ENCODE measurements at regions not wholly inside any gene's neighbourhood (a gene's known extent, or its start where the extent isn't known, plus 50 kb on each side); places are given as distances from the start of the nearest gene placed in this dataset.
"Not testable (repeated sequence)": the region's sequence is repeated elsewhere in the genome, so short reads cannot be mapped to it uniquely, and the experiment has no call there.

DNA sequence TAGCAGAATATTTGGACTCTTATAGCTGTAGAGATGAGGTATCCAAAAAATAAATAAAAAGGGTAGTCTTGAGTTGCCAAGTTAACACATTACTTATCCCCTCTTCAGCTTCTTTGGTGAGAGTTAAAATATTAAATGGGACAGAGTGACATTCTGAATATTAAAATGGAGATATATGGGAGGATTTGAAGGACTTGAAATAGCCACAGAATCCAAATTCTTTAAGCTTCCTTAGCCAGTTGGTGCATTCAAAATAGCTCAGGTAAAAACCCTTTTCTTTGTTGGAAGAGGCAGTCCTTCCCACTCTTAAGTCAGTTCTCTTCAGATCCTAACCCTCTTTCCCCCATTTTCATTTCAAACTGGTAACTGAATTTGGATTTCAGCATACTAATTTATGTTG lies 130.1 kb upstream of the KLF12 start:
- DNase-seq, result no peak

DNA sequence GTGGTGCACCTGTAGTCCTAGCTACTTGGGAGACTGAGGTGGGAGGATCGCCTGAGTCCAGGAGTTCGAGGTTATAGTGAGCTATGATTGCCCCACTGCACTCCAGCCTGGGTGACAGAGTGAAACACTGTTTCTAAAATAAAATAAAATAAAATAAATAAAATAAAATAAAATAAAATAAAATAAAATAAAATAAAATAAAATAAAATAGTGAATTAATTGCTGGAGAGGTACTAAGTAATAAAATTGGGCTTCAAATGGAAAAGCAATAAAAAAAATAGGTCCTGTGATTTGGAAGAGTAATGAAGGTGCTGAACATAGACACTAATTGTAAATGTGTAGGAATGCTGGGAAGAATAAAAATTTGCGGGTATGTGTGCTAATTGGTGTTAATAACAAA lies 126.2 kb upstream of the KLF12 start:
- DNase-seq, result not testable (repeated sequence)

DNA sequence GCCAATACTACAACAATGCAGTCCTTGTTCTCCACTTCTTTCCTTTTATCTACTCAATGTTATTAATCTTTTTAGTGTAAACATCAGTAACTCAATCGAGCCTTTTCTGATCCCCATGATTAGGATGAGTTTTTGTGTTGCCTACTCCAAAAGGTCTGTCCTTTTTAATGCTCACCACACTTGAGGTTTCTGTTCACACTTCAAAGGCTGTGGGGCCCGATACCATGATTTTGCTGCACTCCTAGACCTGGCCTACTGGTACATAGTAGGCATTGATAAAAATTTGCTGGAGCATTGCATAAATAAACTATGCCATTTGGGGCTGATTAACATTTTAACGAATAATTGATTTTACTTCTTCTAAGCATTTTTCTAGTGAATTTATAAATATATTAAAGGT lies 125.4 kb upstream of the KLF12 start:
- no peak for DNase-seq

DNA sequence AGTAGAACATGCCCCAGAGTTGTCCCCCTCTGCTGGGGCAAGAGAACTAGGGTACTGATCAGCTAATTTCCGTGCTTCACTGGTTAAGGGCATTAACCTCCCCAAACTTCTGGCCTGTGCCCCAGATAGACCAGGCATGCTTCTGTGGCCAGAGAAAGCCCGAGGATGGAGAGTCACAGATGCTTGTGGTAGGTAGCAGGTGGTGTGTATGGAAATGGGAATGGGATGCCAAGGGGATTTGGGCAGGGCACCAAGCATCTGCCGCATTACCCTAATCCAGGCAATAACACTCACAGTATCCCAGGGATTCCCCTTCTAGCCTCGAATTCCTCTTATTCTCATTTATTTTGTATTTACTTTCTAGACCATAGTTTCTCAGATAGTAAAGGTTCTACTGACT lies 124.8 kb upstream of the KLF12 start:
- DNase-seq, result no peak

DNA sequence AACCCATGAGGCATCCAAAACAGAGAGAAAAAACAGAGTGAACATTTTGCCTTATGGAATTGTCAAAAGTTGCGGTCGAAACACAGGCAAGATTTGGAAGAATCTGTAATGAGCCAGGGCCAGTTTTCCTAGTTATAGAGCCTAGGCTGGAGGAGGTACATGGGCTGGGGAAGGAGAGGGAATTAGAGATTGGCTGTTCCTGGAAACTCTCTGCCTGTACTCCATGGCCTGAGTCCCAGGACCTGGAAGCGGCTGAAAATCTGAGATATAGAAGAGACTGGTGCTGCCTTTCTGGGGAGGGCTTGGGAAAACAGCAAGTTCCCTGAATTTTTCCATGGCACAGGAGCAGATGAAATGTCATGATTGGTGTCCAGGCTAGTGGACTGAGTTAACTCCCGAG lies 122.8 kb upstream of the KLF12 start:
- no peak for DNase-seq

DNA sequence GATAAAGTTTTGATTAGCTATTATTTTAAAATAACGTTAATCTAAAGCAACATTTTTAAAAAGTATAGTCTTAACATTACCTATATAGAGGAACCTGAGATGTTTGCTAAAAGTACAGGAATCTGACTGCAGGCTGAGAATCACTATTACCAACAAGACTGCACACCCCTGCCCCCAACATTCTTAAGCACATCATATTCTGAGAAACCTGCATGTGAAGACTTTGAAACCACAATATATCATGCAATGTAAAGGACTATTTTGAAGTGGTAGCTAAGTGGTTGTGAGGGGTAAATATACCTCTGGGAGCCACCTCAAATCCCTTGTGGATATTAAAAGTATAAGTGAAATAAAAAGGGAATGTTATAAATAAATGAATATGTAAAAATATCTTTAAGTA lies 119.0 kb upstream of the KLF12 start:
- no peak for DNase-seq

DNA sequence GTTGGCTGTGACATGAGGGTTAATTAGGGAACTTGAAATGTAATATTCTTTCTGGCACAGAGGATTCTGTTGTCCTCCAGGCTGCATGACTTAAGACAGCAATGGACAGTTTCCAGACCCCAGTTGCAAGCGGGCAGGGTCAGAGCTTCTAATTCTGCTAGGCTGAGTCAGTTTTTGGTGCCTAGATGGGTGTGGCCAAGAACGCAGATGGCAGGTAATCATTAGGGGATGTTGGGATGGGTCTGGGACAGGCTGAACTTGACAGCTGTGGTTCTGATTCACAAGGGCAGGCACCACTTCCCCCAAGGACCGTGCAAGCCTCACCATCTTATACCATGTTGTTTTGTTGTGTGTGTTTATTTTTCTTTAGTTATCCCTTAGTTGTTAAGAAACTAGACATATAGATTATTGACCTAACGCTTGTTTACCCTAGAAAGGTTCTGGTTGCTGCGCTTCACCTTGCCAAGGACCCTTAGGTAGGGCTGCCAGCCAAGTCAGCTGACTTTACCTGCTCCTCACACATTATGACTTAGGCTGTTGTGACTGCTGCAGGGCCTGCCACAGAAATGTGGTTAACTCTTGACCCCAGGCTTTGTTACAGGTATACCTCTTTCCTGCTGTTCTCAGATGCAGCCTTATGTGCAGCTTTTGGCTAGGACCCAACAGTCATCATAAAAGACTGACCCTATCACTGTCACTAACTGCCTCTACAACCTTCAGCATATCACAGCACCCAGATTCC lies 117.7 kb upstream of the KLF12 start:
- DNase-seq, result no peak

DNA sequence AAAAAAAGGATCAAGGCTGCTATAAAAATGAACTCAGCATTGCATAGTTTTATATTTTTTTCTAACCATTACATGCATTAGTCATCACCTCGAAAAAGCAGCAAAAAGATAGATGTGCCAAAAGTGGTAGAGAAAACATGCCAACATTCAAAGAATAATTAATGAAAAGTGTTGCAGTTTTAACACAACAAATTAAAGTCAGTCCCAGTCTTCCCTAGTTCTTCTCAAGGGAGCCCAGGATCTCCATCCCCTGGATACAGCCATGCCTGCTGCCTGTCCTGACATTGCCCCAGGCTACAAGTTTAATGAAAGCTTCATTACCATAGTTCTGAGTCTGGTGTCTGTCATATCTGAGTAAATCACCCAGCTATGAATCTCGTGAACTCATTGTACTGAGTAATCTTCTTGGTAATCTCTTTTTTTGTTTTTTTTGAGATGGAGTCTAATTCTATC lies 116.6 kb upstream of the KLF12 start:
- DNase-seq, result no peak

DNA sequence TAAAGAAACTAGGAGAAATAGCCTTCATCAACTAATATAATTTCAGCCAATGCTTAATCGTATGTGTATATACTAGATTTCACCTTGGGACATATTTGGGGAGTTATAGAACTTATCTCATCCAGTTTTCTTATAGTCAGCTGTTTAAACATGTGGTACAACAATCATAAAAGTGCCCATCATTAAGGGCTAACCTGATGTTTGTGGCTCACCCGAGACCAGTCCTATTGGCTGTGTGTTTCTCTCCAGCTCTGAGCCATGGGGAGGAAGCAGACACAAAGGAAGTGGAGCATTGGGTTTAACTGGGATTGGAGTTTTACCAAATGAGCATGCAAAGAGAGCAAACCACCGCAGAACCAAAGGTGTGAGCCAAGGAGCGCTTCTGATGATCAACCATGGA lies 114.3 kb upstream of the KLF12 start:
- no peak for DNase-seq

DNA sequence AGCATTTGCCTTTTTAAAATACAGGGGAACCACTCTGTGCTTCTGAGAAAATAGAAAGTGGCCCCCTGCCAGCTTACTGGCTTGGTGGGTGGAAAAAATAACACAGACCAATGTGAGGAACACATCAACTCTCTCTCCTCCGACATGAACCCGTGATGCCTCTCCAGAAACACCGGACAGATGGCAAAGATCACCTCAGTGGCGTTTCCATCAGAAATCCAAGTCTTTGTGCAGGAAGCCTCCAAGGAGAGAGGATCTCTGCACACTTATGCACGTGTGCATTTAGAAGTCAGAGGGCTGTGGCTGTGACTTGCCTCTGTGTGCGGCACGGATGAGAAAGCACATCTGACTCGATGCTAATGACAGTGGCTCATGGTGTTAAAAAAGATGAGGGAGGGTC lies 112.3 kb upstream of the KLF12 start:
- DNase-seq, result peak; percentile 16

DNA sequence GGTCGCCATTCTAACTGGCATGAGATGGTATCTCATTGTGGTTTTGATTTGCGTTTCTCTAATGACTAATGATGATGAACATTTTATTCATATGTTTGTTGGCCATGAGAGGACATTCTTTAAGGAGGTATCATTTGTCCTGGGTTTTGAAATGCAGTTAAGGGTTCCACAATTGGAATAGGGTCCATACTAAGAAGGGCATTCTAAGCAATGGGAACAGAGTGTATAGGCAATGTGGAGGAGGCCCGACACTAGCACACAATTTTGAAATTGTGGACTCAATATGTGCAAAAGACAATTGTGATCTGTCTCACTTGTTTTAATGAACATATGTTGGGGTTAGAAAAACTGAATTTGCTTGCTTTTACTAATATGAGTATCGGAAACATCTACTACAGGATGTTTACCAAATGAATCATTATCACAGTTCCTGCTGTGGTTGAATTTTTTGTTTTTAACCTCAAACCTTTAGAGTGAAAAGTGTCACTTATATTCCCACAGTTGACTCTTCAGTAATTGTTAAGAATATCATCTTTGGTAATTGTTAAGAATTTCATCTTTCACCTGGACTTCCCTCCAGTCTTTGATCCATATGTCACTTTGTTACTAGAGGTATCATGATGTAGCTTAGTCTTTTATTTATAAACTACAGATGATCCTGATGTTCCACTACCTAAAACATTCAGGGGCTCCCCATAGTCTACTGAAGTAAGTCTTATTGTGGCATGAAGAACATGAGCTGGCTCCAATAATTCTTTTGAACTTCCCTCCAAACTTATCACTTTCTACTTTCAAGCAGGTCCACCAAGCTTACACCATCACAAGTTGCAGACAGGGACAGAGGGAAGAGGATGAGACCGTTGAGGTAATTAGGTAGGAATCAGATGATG lies 109.7 kb upstream of the KLF12 start:
- no peak for DNase-seq

DNA sequence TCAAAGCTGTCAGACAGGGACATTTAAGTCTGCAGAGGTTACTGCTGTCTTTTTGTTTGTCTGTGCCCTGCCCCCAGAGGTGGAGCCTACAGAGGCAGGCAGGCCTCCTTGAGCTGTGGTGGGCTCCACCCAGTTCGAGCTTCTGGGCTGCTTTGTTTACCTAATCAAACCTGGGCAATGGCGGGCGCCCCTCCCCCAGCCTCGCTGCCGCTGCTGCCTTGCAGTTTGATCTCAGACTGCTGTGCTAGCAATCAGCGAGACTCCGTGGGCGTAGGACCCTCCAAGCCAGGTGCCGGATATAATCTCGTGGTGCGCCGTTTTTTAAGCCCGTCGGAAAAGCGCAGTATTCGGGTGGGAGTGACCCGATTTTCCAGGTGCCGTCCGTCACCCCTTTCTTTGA lies 107.1 kb upstream of the KLF12 start:
- DNase-seq, result not testable (repeated sequence)

DNA sequence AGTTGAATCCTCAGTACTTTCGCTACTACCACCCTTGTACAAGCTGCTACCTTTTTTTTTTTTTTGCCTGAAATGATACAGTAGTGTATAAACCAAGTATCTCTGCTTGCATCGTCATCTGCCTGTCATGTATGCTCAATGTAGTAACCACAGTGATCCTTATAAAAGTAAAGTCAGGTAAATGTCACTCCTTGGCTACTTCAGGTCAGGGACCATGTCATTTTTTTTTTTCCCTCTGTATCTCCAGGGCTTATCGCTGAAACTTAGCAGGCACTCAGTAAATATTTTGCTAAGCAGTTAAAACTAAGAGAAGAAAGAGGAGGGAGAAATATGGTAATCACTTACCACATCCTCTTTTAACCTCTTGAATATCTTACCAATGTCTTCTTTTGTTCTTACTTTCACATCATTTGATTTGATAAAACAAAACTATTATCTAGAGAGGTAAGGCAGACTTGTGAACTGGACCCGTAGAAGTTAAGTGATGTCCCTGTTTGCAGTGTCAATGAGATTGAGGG lies 96.8 kb upstream of the KLF12 start:
- no peak for DNase-seq

DNA sequence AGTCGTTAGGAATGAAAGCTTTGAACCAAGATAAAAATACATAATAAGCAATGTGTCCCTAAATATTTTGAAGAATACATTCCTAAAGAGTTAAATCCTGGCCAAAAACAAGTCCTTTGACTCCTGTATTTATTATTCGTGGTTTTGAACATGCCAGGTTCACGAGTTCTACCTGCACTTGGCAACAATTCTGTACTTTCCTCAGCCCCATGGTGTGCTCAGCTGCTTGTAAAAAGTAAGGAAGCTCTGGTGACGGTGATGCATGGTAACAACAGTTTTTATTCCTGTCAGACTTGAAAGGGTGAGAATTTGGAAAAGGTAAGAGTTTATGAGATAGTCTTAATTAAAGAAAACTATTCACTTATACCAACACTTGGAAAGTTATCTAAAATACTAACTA lies 95.0 kb upstream of the KLF12 start:
- no peak for DNase-seq

DNA sequence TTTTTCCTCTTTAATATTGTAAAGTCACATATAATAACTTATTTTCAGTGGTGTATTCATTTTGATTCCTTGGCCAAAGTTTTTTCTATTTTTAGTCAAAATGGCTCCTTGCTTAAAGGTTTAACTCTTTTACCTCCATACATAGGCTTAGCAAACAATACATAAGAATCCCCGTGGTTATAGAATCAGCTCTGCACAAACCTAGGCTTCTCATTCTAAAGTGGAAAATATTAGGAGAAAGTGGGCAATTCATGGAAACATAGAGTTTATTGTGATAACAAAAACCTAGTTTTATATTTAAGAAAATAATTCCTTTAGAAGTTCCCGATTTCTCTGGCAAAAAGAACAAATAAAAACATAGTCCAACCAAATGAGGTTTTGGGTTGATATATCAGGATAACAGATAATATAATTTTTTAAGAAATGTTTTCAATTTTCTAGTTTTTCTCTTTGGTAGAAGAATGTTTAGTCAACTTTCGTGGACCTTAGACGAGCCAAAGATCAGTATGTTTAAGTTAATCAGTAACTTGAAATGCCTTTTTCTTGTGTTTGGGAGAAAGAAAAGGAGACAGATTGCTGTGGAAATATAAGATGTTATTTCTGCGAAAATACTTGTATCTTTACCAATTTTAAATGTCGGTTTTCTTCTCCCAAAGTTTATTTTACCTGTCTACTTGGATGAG lies 93.4 kb upstream of the KLF12 start:
- no peak for DNase-seq

DNA sequence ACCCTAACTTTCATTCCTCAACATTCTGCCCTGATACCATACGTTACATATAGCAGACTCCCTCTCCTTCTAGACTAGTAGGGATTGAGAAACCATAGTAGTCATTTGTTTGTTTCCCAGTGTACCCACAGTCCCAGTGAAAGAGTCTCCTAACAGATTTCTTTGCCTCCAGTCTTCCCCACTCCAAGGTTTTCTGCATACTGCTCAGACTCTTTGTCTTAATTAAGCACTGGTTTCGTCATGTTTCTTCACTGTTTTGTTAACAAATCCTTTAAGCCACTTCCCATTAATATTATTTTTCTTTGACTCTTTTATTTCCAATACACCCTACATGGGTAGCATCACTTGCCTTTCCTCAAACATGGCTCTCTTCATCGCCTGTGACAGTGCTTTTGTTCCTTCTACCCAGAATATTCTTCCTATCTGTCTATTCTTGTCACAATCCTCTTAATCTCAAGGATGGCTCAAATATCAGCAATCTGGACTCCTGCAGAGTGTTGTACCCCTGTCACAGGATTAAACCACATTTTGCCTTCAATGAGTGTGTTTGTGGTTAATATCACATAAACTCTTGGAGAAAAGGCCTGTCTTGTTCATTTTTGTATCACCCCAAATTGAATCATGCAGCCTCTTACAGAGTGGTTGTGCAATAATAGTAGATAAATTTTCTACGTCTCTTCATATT lies 92.7 kb upstream of the KLF12 start:
- DNase-seq, result no peak

DNA sequence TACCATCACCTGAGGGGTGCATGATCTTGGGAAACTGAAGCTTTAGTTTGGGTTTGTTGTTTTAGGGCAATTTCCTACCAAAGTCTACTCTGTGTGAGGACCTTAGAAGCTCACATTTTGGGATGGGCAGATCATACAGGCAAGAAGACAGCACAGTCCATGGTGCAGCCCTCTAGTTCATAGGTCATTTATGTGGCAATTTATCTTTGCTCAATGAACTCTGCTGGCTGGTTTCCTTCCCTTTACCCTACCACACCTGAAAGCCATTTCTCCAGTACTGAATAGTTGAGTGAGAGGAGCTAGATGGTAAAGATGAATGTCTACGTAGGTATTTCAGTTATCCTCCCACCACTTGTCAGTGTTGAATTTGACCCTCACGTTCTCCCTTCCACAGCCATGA lies 87.5 kb upstream of the KLF12 start:
- no peak for DNase-seq

DNA sequence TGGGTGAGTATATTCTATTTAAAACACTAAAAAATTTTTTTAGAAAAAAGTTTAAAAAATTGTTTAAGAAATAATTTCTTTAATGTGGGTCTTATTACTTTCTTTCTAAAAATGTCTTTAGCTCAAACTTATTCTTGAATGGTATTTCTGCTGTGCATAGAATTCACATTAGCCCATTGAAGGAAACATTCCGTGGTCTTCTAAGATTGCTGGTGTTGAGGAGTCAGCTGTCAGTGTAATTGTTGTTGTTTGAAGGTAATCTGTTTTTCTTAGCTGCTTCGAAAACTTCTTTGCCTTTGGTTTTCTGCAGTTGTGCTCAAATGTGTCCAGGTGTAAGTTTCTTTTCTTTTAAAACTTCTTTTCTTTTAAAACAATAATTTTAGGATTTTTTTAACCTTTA lies 85.4 kb upstream of the KLF12 start:
- DNase-seq, result no peak

DNA sequence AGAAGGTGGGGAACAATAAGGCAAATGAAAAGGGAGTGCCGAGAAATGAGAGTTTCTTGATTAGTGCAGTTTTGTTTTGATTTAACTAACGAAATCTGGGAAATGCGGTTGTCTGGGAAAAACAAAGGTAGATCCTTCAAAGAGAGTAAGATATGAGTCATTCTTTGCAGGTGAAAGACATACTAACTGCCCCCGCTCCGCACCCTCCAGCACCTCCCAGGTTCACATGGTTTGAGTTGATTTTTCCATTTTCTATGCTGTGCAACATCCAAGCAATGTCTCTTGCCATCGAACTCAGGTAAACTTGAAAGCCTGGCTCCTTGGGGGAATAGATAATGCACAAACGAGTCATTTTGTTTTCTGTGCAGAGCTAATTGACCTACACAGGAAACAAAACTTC lies 84.1 kb upstream of the KLF12 start:
- no peak for DNase-seq

DNA sequence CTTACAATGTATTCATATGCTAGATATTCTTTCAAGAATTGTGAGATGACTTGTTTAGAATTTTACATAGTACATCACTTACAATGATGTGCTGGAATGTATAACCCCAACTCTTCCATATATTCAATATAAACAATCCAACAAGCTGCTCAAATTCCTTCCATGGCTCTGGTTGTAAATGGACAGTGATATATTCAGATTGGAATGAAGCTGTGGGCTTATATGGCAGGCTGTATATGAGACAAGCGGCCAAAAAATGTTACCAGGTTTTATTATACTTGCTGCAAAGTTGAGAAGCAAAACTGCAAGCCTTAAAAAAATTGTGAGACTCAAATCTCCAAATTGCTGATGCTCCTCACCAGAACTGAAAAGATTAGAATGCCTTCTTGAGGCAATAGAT lies 83.6 kb upstream of the KLF12 start:
- DNase-seq, result no peak

DNA sequence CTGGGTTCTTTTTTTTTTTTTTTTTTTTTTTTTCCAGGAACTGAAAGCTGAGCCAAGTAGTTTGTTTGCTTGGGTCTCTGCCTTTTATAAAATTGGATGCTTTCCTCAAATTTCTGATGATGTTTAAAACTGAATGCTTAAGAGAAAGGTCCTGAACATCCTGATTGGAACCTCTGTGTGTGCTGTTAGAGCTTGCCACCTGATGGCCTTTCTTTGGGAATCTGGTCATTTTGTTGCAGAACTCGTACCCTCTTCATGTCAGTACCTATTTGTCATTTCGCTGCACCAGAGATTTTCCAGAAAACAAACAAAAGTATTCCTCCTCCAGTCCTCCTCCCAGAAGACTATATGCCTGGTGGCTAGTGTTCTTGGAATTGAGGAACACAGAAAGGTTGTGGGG lies 81.2 kb upstream of the KLF12 start:
- DNase-seq, result no peak

DNA sequence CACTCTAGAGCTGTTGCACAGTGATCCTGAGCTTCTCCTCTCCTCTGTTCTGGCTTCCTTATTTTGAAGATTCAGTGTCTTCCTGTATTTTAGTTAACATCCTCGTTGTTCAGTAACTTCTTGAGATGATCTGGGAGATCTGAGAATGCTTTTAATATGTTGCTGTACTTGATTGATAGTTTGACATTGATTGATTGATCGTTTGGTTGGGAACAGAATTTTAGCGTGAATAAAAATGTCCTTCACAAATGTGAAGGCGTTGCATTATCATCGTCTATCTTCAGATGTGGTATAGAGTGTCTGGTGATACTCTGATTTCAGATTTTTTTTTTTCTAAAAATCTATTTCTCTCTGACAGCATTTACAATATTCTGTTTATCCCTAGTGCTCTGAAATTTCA lies 80.1 kb upstream of the KLF12 start:
- DNase-seq, result no peak

Data from activated CD4-positive, alpha-beta T cell treated with anti-CD3 and anti-CD28 coated beads for 1 hour (primary cell).